CD4-positive, alpha-beta T cell (primary cell): ENCODE measurements at regions not wholly inside any gene's neighbourhood (a gene's known extent, or its start where the extent isn't known, plus 50 kb on each side); places are given as distances from the start of the nearest gene placed in this dataset.

Experiments
- ATAC-seq: fragments of 200-7000 bp; cut with Tn5 transposase; one replicate; pipeline ENCODE4 v1.10.0; 2022; ENCODE audit warnings: mild to moderate bottlenecking; ENCODE audit not compliant: poor library complexity
- CTCF ChIA-PET: fragments of 350-600 bp; sonication (Branson Sonifier 250); formaldehyde crosslinking; loops from one replicate; lab custom pipeline; 2021; ENCODE audit warnings: antibody characterized with exemption, inconsistent platforms; lab: Charles Lee
- POLR2A ChIA-PET: fragments of 350-600 bp; sonication (Branson Sonifier 250); formaldehyde crosslinking; loops from one replicate; lab custom pipeline; 2021; ENCODE audit warnings: antibody characterized with exemption, inconsistent platforms; lab: Charles Lee
- DNase-seq, 14 experiments: peaks; one replicate each; pipeline ENCODE4 v3.0.0-alpha.2; 2013 to 2020; ENCODE audit warnings: mixed read lengths in 2 of 14
- H3K27ac ChIP-seq, 2 donors: one replicate each; pipeline versions ENCODE4 v1.5.1 to v1.7.0; 2013; ENCODE audit warnings: low read length in 2 of 2, low read depth in 1 of 2, mild to moderate bottlenecking in 1 of 2
- H3K27me3 ChIP-seq, 2 experiments: 1 replicate in 1 of 2; 2 replicates in 1 of 2; pipeline versions ENCODE4 v1.6.1 to v1.7.0; 2013; ENCODE audit warnings: low read length in 2 of 2, control low read depth in 1 of 2, mild to moderate bottlenecking in 1 of 2, moderate library complexity in 1 of 2; ENCODE audit not compliant: insufficient read depth in 2 of 2, control insufficient read depth in 1 of 2
- H3K36me3 ChIP-seq: one replicate; pipeline ENCODE4 v1.6.1; 2013; ENCODE audit warnings: low read length, control low read depth; ENCODE audit not compliant: insufficient read depth
- H3K4me1 ChIP-seq: one replicate; pipeline ENCODE4 v1.6.1; 2013; ENCODE audit warnings: low read length, control low read depth; ENCODE audit not compliant: insufficient read depth
- H3K4me3 ChIP-seq: one replicate; pipeline ENCODE4 v1.5.1; 2013; ENCODE audit warnings: mild to moderate bottlenecking, low read length, moderate library complexity
- H3K9me3 ChIP-seq, 2 experiments: 1 replicate in 1 of 2; 2 replicates in 1 of 2; pipeline versions ENCODE4 v1.6.1 to v1.7.0; 2013; ENCODE audit warnings: low read length in 2 of 2, mild to moderate bottlenecking in 2 of 2, control low read depth in 1 of 2, moderate library complexity in 1 of 2; ENCODE audit not compliant: control insufficient read depth in 1 of 2, insufficient read depth in 1 of 2
- H3K27ac Mint-ChIP-seq: one replicate; pipeline ENCODE4 v1.8.0; 2020; ENCODE audit warnings: mixed read lengths
- H3K27me3 Mint-ChIP-seq: one replicate; pipeline ENCODE4 v1.8.0; 2021; ENCODE audit warnings: mixed read lengths
- H3K36me3 Mint-ChIP-seq: one replicate; pipeline ENCODE4 v1.8.0; 2021; ENCODE audit warnings: low read depth, mixed read lengths
- H3K4me1 Mint-ChIP-seq: one replicate; pipeline ENCODE4 v1.8.0; 2021; ENCODE audit warnings: low read depth, mixed read lengths
- H3K4me3 Mint-ChIP-seq: one replicate; pipeline ENCODE4 v1.8.0; 2020; ENCODE audit warnings: mild to moderate bottlenecking, mixed read lengths
- H3K9me3 Mint-ChIP-seq: one replicate; pipeline ENCODE4 v1.8.0; 2020; ENCODE audit warnings: mixed read lengths
- intact Hi-C, 2 experiments: fragments of 100-400 bp; cut with DNase I in 1 of 2; cut with micrococcal nuclease in 1 of 2; formaldehyde crosslinking; loops; one replicate each; pipeline versions ENCODE4 v1.15.1 to v1.9.0; 2023 to 2025; cut with DNase I, micrococcal nuclease
- TF ChIP-seq, protein P1 (sequence below): fragments of 200-600 bp; IDR thresholded peaks from one replicate; pipeline ENCODE4 v1.8.0; 2022; ENCODE audit warnings: antibody characterized with exemption, mild to moderate bottlenecking

DNA sequence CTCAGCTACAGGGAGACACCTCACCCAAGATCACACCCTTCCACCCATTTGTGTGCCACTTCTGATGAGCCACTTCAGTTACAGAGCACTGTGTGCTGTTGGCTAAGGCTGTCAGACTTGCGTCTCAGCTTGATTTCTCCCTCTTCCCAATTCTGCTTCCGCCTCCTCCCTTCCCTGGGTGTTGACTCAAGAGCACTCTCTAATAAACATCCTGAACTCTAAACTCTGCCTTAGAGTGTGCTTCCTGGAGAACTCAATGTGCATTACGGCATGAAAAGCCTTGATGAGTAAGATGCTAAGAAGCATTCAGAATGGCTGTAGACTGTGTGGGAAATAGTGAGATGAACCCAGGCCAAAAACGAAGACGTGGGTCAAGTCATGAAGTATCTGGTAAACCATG, 54.9 kb upstream of the S1PR1 start:
- TF ChIP-seq, protein P1, sequence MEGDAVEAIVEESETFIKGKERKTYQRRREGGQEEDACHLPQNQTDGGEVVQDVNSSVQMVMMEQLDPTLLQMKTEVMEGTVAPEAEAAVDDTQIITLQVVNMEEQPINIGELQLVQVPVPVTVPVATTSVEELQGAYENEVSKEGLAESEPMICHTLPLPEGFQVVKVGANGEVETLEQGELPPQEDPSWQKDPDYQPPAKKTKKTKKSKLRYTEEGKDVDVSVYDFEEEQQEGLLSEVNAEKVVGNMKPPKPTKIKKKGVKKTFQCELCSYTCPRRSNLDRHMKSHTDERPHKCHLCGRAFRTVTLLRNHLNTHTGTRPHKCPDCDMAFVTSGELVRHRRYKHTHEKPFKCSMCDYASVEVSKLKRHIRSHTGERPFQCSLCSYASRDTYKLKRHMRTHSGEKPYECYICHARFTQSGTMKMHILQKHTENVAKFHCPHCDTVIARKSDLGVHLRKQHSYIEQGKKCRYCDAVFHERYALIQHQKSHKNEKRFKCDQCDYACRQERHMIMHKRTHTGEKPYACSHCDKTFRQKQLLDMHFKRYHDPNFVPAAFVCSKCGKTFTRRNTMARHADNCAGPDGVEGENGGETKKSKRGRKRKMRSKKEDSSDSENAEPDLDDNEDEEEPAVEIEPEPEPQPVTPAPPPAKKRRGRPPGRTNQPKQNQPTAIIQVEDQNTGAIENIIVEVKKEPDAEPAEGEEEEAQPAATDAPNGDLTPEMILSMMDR = no peak
- peaks cover 45% of the 10 kb centered on the region for H3K4me1 Mint-ChIP-seq
- intact Hi-C loops = no loop called here
- Histone ChIP-seq H3K27ac (no peak overlapping the region), H3K4me3 (no peak overlapping the region), H3K4me1 (peaks cover 11% of the 10 kb centered on the region), H3K27me3 (no peaks in the 10 kb centered on the region), H3K36me3 (no peaks in the 10 kb centered on the region), H3K9me3 (no peaks in the 10 kb centered on the region)
- H3K4me3 Mint-ChIP-seq = no peak overlapping the region
- no peaks in the 10 kb centered on the region for H3K27me3 Mint-ChIP-seq
- no peaks in the 10 kb centered on the region for H3K9me3 Mint-ChIP-seq
- ChIA-PET POLR2A (no interaction called here), CTCF (no interaction called here)
- H3K27ac Mint-ChIP-seq = peak overlapping the region; percentile 67
- ATAC-seq = no peak
- H3K36me3 Mint-ChIP-seq = no peaks in the 10 kb centered on the region
- DNase-seq = no peak

DNA sequence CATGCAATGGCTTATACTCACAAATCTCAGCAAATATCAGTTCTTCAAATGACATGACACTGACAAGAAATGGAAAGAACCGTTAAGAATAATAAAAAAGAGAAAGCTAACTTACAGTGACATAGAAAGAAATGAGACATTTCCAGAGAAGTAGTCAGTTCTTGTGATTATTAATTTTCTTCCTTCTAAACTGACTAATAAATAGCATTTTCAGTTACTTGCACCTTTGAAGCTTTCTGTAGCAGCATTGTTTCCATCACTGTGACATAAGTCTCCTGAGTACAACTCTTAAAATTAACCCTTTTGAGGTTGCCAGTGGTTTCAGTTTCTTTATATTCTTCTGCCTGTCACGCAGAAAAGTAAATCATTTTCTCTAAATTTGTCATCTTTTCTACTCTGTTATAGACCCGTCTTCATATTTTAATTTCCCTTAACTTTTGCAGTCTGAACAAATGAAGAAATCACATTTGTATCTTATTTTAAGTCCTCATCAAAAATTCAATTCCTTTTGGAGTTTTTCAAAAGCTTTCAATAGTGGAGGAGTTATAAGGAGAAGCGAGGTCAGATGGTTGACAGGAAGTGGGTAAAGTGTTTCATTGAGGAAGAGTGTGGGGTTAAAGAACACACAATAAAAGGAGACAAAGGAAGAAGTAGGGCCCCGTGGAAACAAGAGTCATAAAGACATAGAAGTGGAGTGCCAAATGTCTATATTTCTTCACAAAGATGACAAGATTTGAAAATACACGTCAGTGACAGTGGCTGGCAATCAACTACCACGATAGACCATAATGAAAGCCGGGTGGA, 57.9 kb upstream of the S1PR1 start:
- H3K36me3 Mint-ChIP-seq = no peaks in the 10 kb centered on the region
- DNase-seq = peak in 4 of 14 experiments; percentile 17 to 74 (median 46)
- peak overlapping the region; percentile 70 for H3K4me3 Mint-ChIP-seq
- H3K27ac Mint-ChIP-seq = peak overlapping the region; percentile 86
- CTCF ChIA-PET = interaction anchor here (0.9 to 1.7 kb wide), 4 partner anchors 9 to 67 kb away, joined by 3 to 4 read pairs (median 4); no protein-coding TSS in a partner anchor
- Histone ChIP-seq H3K4me3 (peak overlapping the region; percentile 20), H3K4me1 (peaks cover 10% of the 10 kb centered on the region), H3K9me3 (no peaks in the 10 kb centered on the region), H3K27me3 (no peaks in the 10 kb centered on the region), H3K36me3 (no peaks in the 10 kb centered on the region), H3K27ac (peak overlapping the region; percentile 34 to 38)
- peak; percentile 78 for ATAC-seq
- no peaks in the 10 kb centered on the region for H3K9me3 Mint-ChIP-seq
- H3K4me1 Mint-ChIP-seq = peaks cover 41% of the 10 kb centered on the region
- TF ChIP-seq, protein P1 = no peak
- POLR2A ChIA-PET = interaction anchor here (0.8 to 2.1 kb wide), 5 partner anchors 9 to 67 kb away, joined by 3 to 7 read pairs (median 4); no protein-coding TSS in a partner anchor
- no peaks in the 10 kb centered on the region for H3K27me3 Mint-ChIP-seq
- intact Hi-C loops = loop anchor here in 1 of 2 experiments (2.0 to 5.0 kb wide), 3 partner anchors 42 to 66 kb away; no protein-coding TSS in a partner anchor

GRCh38 chr1:101178341-101178687, 58.5 kb upstream of the S1PR1 start:
- H3K4me3 Mint-ChIP-seq = peak overlapping the region; percentile 70
- no peaks in the 10 kb centered on the region for H3K9me3 ChIP-seq
- no peak for ATAC-seq
- TF ChIP-seq, protein P1 = no peak
- H3K4me3 ChIP-seq = no peak overlapping the region
- CTCF ChIA-PET = interaction anchor here (0.9 to 1.7 kb wide), 3 partner anchors 8 to 66 kb away, joined by 3 to 4 read pairs (median 4); no protein-coding TSS in a partner anchor
- H3K4me1 ChIP-seq = peaks cover 10% of the 10 kb centered on the region
- POLR2A ChIA-PET = interaction anchor here (0.7 to 2.1 kb wide), 5 partner anchors 8 to 229 kb away, joined by 3 to 7 read pairs (median 4); no protein-coding TSS in a partner anchor
- H3K36me3 Mint-ChIP-seq = no peaks in the 10 kb centered on the region
- H3K9me3 Mint-ChIP-seq = no peaks in the 10 kb centered on the region
- H3K27ac Mint-ChIP-seq = peak overlapping the region; percentile 86
- no peaks in the 10 kb centered on the region for H3K27me3 Mint-ChIP-seq
- intact Hi-C loops = loop anchor here in 1 of 2 experiments (2.0 to 5.0 kb wide), 3 partner anchors 41 to 66 kb away; no protein-coding TSS in a partner anchor
- H3K27ac ChIP-seq = peak overlapping the region in 1 of 2 donors; percentile 38
- H3K27me3 ChIP-seq = no peaks in the 10 kb centered on the region
- H3K4me1 Mint-ChIP-seq = peaks cover 35% of the 10 kb centered on the region
- DNase-seq = peak in 1 of 14 experiments; percentile 7
- no peaks in the 10 kb centered on the region for H3K36me3 ChIP-seq
